ENCODE measurements at regions not wholly inside any gene's neighbourhood (a gene's known extent, or its start where the extent isn't known, plus 50 kb on each side); places are given as distances from the start of the nearest gene placed in this dataset.

GRCh38 chr5:31124026-31124425, 69.5 kb upstream of the CDH6 start:
- Mint-ChIP-seq H3K4me1 (no peaks in the 10 kb centered on the region), H3K9me3 (peaks cover 0 to 3% of the 10 kb centered on the region in 2 experiments; a peak in 2 of 5 replicates)

More at GRCh38 chr5:31124026-31124425, 69.5 kb upstream of the CDH6 start:
- Histone ChIP-seq H3K79me2 (ENCODE audit: insufficient read depth, low read length) (no peaks in the 10 kb centered on the region), H3K18ac (ENCODE audit: insufficient read length, low read depth, low read length) (no peak overlapping the region), H2BK15ac (ENCODE audit: low read depth, low read length) (no peak overlapping the region), H3K4ac (ENCODE audit: low read depth, low read length) (no peak overlapping the region), H4K20me1 (ENCODE audit: control insufficient read depth, insufficient read depth, insufficient read length) (no peaks in the 10 kb centered on the region), H4K8ac (replicated peaks; ENCODE audit: insufficient read length, low read depth, low read length) (no peak overlapping the region), H2AK5ac (ENCODE audit: insufficient read length, low read length) (no peak overlapping the region), H3K27ac (ENCODE audit: insufficient read length, low read depth, low read length) (no peak overlapping the region), H3K4me2 (ENCODE audit: insufficient read depth, insufficient read length, low read length) (no peak overlapping the region), H2BK20ac (ENCODE audit: low read depth, low read length, poor library complexity, severe bottlenecking) (no peak overlapping the region), H3K79me1 (ENCODE audit: insufficient read depth, low read depth, low read length, poor library complexity, severe bottlenecking) (no peaks in the 10 kb centered on the region), H3T11ph (ENCODE audit: low read length) (no peak overlapping the region), H3K14ac (ENCODE audit: insufficient read depth, low read length) (no peak overlapping the region), H2AFZ (ENCODE audit: low read length) (no peak overlapping the region), H3K56ac (ENCODE audit: insufficient read length, low read depth, low read length) (no peak overlapping the region), H2BK12ac (ENCODE audit: insufficient read length, low read depth, low read length) (no peak overlapping the region), H3K4me1 (ENCODE audit: insufficient read depth, low read length) (no peaks in the 10 kb centered on the region), H4K5ac (ENCODE audit: insufficient read length, low read depth, low read length) (no peak overlapping the region), H4K91ac (ENCODE audit: insufficient read length, low read depth, low read length) (no peak overlapping the region), H3K23me2 (ENCODE audit: insufficient read length, low read depth, low read length, poor library complexity, severe bottlenecking) (no peaks in the 10 kb centered on the region), H2BK5ac (ENCODE audit: insufficient read length, low read length) (no peak overlapping the region), H3K9me3 (ENCODE audit: control insufficient read depth, low read depth, low read length) (no peaks in the 10 kb centered on the region), H3K23ac (ENCODE audit: insufficient read length, low read depth, low read length) (no peak overlapping the region), H2BK120ac (ENCODE audit: low read depth, low read length, poor library complexity, severe bottlenecking) (no peak overlapping the region), H3K9ac (ENCODE audit: extremely low read depth, insufficient read length, low read length) (no peak overlapping the region), H3K27me3 (ENCODE audit: insufficient read depth, low read length) (no peaks in the 10 kb centered on the region)
- H3K27me3 Mint-ChIP-seq (ENCODE audit: low read depth): no peaks in the 10 kb centered on the region; the same call in 1 of the 2 replicates
- no CpG with 5 or more reads among the region's 1 CpG for WGBS (ENCODE audit: extremely low coverage, insufficient read length, low lambda C conversion rate)
- no peak for TF ChIP-seq CTCF (conservative IDR thresholded peaks at IDR 0.05)
- H3K36me3 Mint-ChIP-seq (ENCODE audit: insufficient read depth in 1 of 3, low read depth in 3 of 3): peaks cover 0 to 8% (median 6%) of the 10 kb centered on the region in 3 experiments; a peak in 5 of 7 replicates
- no peak overlapping the region for H3K4me3 Mint-ChIP-seq
- H3K27ac Mint-ChIP-seq: no peak overlapping the region
- DNase-seq: no peak

All from H9 (cell line).